ENCODE measurements at regions not wholly inside any gene's neighbourhood (a gene's known extent, or its start where the extent isn't known, plus 50 kb on each side); places are given as distances from the start of the nearest gene placed in this dataset.

DNA sequence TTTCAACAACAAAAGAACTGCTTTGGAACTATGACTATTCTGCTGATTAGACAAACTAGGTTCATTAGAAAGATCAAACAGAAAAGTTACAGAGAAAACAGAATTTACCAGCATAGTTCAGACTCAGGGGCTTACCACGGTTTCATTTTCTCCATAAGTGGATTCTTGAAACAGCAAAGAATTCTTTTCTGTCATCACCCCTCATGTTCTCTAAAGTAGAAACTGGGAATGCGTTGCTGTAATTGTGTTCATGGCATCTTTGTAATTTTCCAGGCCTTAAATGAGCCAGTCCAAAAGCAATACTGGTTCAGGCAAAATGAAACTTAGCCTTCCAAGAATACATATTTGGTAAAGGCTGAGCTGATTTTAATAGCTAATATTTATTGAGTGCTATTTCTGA is 287.8 kb downstream of the CHL1 start:
- intact Hi-C loops (cut with DNase I; ENCODE audit: low total_unique reads) (no loop called here), in situ Hi-C loops (cut with MboI; ENCODE audit: low pct_ligation_motif_present in 1 of 4, low pct_unique_long_range_greater_than_20kb in 1 of 4, low sequenced_read_pairs in 3 of 4) (no loop called here)
- H3K4me1 ChIP-seq = no peaks in the 10 kb centered on the region
- H3K27ac ChIP-seq = no peak overlapping the region
- no peak for TF ChIP-seq EP300 (IDR thresholded peaks at IDR 0.05; ENCODE audit: low read depth)
- TF ChIP-seq POLR2AphosphoS5 (IDR thresholded peaks at IDR 0.05) = no peak
- TF ChIP-seq, protein P1, sequence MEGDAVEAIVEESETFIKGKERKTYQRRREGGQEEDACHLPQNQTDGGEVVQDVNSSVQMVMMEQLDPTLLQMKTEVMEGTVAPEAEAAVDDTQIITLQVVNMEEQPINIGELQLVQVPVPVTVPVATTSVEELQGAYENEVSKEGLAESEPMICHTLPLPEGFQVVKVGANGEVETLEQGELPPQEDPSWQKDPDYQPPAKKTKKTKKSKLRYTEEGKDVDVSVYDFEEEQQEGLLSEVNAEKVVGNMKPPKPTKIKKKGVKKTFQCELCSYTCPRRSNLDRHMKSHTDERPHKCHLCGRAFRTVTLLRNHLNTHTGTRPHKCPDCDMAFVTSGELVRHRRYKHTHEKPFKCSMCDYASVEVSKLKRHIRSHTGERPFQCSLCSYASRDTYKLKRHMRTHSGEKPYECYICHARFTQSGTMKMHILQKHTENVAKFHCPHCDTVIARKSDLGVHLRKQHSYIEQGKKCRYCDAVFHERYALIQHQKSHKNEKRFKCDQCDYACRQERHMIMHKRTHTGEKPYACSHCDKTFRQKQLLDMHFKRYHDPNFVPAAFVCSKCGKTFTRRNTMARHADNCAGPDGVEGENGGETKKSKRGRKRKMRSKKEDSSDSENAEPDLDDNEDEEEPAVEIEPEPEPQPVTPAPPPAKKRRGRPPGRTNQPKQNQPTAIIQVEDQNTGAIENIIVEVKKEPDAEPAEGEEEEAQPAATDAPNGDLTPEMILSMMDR (IDR thresholded peaks at IDR 0.05) = no peak
- no peak for TF ChIP-seq POLR2A (IDR thresholded peaks at IDR 0.05)
- H3K4me3 ChIP-seq = no peak overlapping the region
- H3K27me3 ChIP-seq = no peaks in the 10 kb centered on the region
- no peaks in the 10 kb centered on the region for H3K9me3 ChIP-seq
- WGBS, 2 donors (ENCODE audit: low coverage in 1 of 2) = 60 to 75% methylated on average over 2 of the region's 2 CpGs
- DNase-seq = no peak
- no peaks in the 10 kb centered on the region for H3K36me3 ChIP-seq

DNA sequence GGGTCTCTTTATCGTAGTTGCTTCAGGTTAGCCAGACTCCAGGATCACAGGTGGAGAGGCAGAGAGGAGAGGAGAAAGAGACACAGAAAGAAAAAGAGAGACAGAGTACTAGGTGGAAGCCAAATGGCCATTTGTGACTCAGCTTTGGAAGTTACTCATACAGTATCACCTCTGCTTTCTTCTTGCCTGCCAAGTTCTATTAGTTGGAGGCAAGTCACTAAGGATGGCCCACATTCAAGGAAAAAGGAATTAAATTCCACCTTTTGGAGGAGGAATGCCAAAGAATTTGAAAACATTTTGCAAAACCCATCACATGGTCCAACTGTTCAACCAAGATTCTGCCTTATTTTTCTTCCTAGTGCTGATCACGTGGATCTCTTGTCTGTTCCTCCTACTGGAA is 291.1 kb downstream of the CHL1 start:
- Histone ChIP-seq H3K27ac (no peak overlapping the region), H3K9me3 (no peaks in the 10 kb centered on the region), H3K4me1 (no peaks in the 10 kb centered on the region), H3K36me3 (no peaks in the 10 kb centered on the region), H3K4me3 (no peak overlapping the region), H3K27me3 (no peaks in the 10 kb centered on the region)
- in situ Hi-C loops (cut with MboI; ENCODE audit: low pct_ligation_motif_present in 1 of 4, low pct_unique_long_range_greater_than_20kb in 1 of 4, low sequenced_read_pairs in 3 of 4) = no loop called here
- intact Hi-C loops (cut with DNase I; ENCODE audit: low total_unique reads) = no loop called here
- TF ChIP-seq EP300 (IDR thresholded peaks at IDR 0.05; ENCODE audit: low read depth) (no peak), POLR2AphosphoS5 (IDR thresholded peaks at IDR 0.05) (no peak), POLR2A (IDR thresholded peaks at IDR 0.05) (no peak)
- TF ChIP-seq, protein P1 (IDR thresholded peaks at IDR 0.05) = no peak
- 0 to 40% methylated on average over 2 of the region's 2 CpGs for WGBS, 2 donors (ENCODE audit: low coverage in 1 of 2)
- DNase-seq = no peak

DNA sequence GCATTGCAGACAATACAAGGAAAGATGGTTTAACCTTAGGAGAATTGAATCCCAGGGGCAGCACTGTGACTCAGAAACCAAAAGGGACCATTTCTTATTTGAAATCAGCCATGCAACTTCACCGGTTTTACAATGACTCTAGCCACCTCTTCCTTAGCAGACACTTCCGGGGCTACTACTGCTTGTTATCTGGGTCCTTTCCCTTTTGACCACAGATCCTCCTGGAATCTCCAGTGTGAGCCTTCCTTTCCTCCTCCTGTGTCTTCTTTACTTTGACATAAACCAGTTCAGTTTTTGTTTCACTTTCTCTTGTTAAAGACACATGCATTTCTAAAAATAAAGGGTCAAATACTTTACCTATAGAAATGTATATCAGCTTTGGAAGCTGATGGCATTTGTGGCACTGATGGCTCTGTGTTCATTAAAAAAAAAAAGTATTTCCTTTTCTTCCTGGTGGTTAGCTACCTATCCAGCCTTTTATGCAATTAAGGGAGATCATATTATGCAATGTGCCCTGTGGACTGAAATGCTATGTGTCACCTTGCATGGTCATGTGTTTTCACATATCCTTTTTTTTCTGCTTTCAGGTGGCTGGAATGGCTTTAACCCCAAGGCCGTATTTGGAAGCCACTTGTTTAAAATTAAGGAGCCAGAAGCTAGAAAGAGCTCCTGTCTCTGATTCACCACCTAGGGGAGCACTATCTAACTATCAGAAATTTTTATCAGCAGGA is 296.2 kb downstream of the CHL1 start:
- TF ChIP-seq EP300 (IDR thresholded peaks at IDR 0.05; ENCODE audit: low read depth) (no peak), POLR2A (IDR thresholded peaks at IDR 0.05) (no peak), POLR2AphosphoS5 (IDR thresholded peaks at IDR 0.05) (no peak)
- TF ChIP-seq, protein P1 (IDR thresholded peaks at IDR 0.05) = no peak
- in situ Hi-C loops (cut with MboI; ENCODE audit: low pct_ligation_motif_present in 1 of 4, low pct_unique_long_range_greater_than_20kb in 1 of 4, low sequenced_read_pairs in 3 of 4) = no loop called here

DNA sequence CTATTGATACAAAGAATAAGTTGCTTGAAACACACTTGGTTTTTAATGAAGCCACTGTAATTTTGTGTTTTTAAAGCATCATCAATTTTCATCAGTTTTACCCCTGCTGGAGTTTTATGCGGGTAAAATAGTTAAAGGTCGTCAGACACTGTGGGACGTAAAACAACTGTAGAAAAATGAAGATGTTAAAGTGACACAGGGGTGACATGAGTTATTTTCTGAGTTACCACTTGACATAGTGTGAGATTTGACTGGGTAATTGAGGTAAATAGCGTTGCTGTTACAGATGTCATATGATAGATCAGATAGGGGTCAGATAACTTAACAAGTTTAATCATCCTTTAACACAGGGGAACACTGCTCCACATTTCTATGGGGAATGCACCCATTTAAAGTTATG is 297.6 kb downstream of the CHL1 start:
- no peak for TF ChIP-seq POLR2A (IDR thresholded peaks at IDR 0.05)
- TF ChIP-seq EP300 (IDR thresholded peaks at IDR 0.05; ENCODE audit: low read depth) = no peak
- TF ChIP-seq, protein P1 (IDR thresholded peaks at IDR 0.05) = no peak
- no peak for TF ChIP-seq POLR2AphosphoS5 (IDR thresholded peaks at IDR 0.05)
- no peak for DNase-seq
- Histone ChIP-seq H3K36me3 (no peaks in the 10 kb centered on the region), H3K9me3 (no peaks in the 10 kb centered on the region), H3K27me3 (no peaks in the 10 kb centered on the region), H3K4me3 (no peak overlapping the region), H3K4me1 (no peaks in the 10 kb centered on the region), H3K27ac (no peak overlapping the region)
- intact Hi-C loops (cut with DNase I; ENCODE audit: low total_unique reads) = loop anchor here (5.0 kb wide), 1 partner anchor 1988 kb away; no protein-coding TSS in a partner anchor
- 80 to 82% methylated on average over 4 of the region's 4 CpGs for WGBS, 2 donors (ENCODE audit: low coverage in 1 of 2)
- in situ Hi-C loops (cut with MboI; ENCODE audit: low pct_ligation_motif_present in 1 of 4, low pct_unique_long_range_greater_than_20kb in 1 of 4, low sequenced_read_pairs in 3 of 4) = no loop called here

More for the DNA sequence above, 296.2 kb downstream of the CHL1 start:
- WGBS, 2 donors (ENCODE audit: low coverage in 1 of 2) = 21 to 38% methylated on average over 3 of the region's 3 CpGs
- Histone ChIP-seq H3K27me3 (no peaks in the 10 kb centered on the region), H3K4me1 (no peaks in the 10 kb centered on the region), H3K9me3 (no peaks in the 10 kb centered on the region), H3K36me3 (no peaks in the 10 kb centered on the region), H3K27ac (no peak overlapping the region), H3K4me3 (no peak overlapping the region)
- intact Hi-C loops (cut with DNase I; ENCODE audit: low total_unique reads) = loop anchor here (5.0 kb wide), 1 partner anchor 1990 kb away; no protein-coding TSS in a partner anchor
- DNase-seq = no peak
